ENCODE measurements at regions not wholly inside any gene's neighbourhood (a gene's known extent, or its start where the extent isn't known, plus 50 kb on each side); places are given as distances from the start of the nearest gene placed in this dataset.

GRCh38 chr6:18785810-18786490 lies 398.8 kb downstream of the RNF144B start:
- DNase-seq: no peak

GRCh38 chr6:18792866-18793265 lies 405.7 kb downstream of the RNF144B start:
- no peak for DNase-seq

- no peak for DNase-seq
Observed at GRCh38 chr6:18795726-18796125, 408.6 kb downstream of the RNF144B start.

GRCh38 chr6:18820725-18821124 lies 433.6 kb downstream of the RNF144B start:
- DNase-seq: no peak

GRCh38 chr6:18823782-18824386 lies 436.7 kb downstream of the RNF144B start:
- DNase-seq: no peak

- no peak for DNase-seq
Observed at GRCh38 chr6:18829272-18829870, 442.2 kb downstream of the RNF144B start.

- no peak for DNase-seq
Observed at GRCh38 chr6:18835976-18836375, 448.8 kb downstream of the RNF144B start.

GRCh38 chr6:18837013-18837412 lies 449.9 kb downstream of the RNF144B start:
- no peak for DNase-seq

- no peak for DNase-seq
Observed at GRCh38 chr6:18842534-18842933, 455.4 kb downstream of the RNF144B start.

- no peak for DNase-seq
Observed at GRCh38 chr6:18845896-18846295, 458.7 kb downstream of the RNF144B start.

GRCh38 chr6:18846327-18846726 lies 459.2 kb downstream of the RNF144B start:
- DNase-seq: no peak

- DNase-seq: no peak
Observed at GRCh38 chr6:18861204-18861603, 474.1 kb downstream of the RNF144B start.

GRCh38 chr6:18883268-18883667 lies 496.1 kb downstream of the RNF144B start:
- no peak for DNase-seq

- no peak for DNase-seq
Observed at GRCh38 chr6:18883851-18884250, 496.7 kb downstream of the RNF144B start.

- no peak for DNase-seq
Observed at GRCh38 chr6:18893540-18894269, 506.6 kb downstream of the RNF144B start.

GRCh38 chr6:18897350-18897749 lies 510.2 kb downstream of the RNF144B start:
- no peak for DNase-seq

GRCh38 chr6:18904681-18905080 lies 517.5 kb downstream of the RNF144B start:
- DNase-seq: no peak

- DNase-seq: no peak
Observed at GRCh38 chr6:18920701-18921100, 533.6 kb downstream of the RNF144B start.

GRCh38 chr6:18931086-18931485 lies 543.9 kb downstream of the RNF144B start:
- no peak for DNase-seq

GRCh38 chr6:18958146-18958545 lies 571.0 kb downstream of the RNF144B start:
- DNase-seq: no peak

GRCh38 chr6:18961566-18961965 lies 574.4 kb downstream of the RNF144B start:
- no peak for DNase-seq

GRCh38 chr6:18962361-18962905 lies 575.3 kb downstream of the RNF144B start:
- no peak for DNase-seq

GRCh38 chr6:18963439-18963838 lies 576.3 kb downstream of the RNF144B start:
- DNase-seq: no peak
